ENCODE measurements at regions not wholly inside any gene's neighbourhood (a gene's known extent, or its start where the extent isn't known, plus 50 kb on each side); places are given as distances from the start of the nearest gene placed in this dataset.

GRCh38 chr18:53745224-53745967, 479.1 kb downstream of the MBD2 start:
- Histone ChIP-seq H3K9me3 (ENCODE audit: severe bottlenecking) (no peaks in the 10 kb centered on the region), H3K36me3 (ENCODE audit: low read depth) (no peaks in the 10 kb centered on the region), H3K27ac (ENCODE audit: poor library complexity, severe bottlenecking) (no peak overlapping the region), H3K4me1 (ENCODE audit: insufficient read depth, poor library complexity, severe bottlenecking) (peaks cover 6% of the 10 kb centered on the region), H3K4me3 (ENCODE audit: severe bottlenecking) (no peak overlapping the region), H3K27me3 (ENCODE audit: insufficient read depth, poor library complexity, severe bottlenecking) (no peaks in the 10 kb centered on the region)
- DNase-seq (ENCODE audit: low spot score) (no peak), ATAC-seq (ENCODE audit: low read depth) (peak; percentile 71)
- TF ChIP-seq CTCF (IDR thresholded peaks at IDR 0.05; ENCODE audit: poor library complexity, severe bottlenecking), result no peak

DNA sequence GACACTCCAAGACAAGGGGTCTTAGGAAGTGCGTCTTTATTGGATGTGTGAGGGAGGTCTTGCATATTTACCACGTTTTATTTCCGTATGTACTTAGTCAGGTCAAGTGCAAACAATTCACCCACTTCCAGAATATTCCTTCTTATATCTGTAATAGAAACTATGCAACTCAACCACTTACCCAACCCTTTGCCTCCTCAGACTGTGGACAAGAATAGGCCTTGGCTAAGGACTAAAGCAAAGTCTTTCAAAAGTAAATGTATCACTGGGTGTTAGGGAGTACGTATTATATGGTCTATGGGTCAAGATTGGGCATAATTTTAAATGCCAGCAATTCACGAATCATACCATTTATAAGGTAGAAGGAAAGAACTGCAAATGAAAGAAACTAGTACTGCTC, 484.8 kb downstream of the MBD2 start:
- TF ChIP-seq CTCF (IDR thresholded peaks at IDR 0.05; ENCODE audit: poor library complexity, severe bottlenecking), result no peak
- Histone ChIP-seq H3K36me3 (ENCODE audit: low read depth) (no peaks in the 10 kb centered on the region), H3K9me3 (ENCODE audit: severe bottlenecking) (no peaks in the 10 kb centered on the region), H3K4me1 (ENCODE audit: insufficient read depth, poor library complexity, severe bottlenecking) (no peaks in the 10 kb centered on the region), H3K4me3 (ENCODE audit: severe bottlenecking) (no peak overlapping the region), H3K27me3 (ENCODE audit: insufficient read depth, poor library complexity, severe bottlenecking) (no peaks in the 10 kb centered on the region), H3K27ac (ENCODE audit: poor library complexity, severe bottlenecking) (no peak overlapping the region)
- ATAC-seq (ENCODE audit: low read depth), result no peak
- DNase-seq (ENCODE audit: low spot score), result no peak

DNA sequence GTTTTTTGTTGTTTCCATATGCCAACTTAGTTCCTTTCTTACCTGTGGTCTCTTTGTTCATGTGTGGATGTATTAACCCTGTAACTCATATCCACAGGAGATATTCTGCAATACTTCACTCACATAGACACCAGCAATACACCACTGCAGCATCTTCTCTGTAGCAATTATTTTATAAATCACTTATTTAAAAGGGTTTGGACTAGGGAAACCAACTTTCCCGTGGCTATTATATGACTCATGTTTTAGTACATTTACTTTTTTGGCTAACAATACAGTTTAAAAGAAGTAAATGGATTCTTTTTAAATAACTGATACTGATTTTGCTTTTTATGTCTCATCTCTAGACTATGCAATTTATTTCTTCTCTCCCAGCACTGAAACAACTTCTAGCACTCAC, 488.9 kb downstream of the MBD2 start:
- no peaks in the 10 kb centered on the region for H3K27me3 ChIP-seq (ENCODE audit: insufficient read depth, poor library complexity, severe bottlenecking)
- H3K4me1 ChIP-seq (ENCODE audit: insufficient read depth, poor library complexity, severe bottlenecking), result no peaks in the 10 kb centered on the region
- no peaks in the 10 kb centered on the region for H3K9me3 ChIP-seq (ENCODE audit: severe bottlenecking)
- no peak for TF ChIP-seq CTCF (IDR thresholded peaks at IDR 0.05; ENCODE audit: poor library complexity, severe bottlenecking)
- H3K36me3 ChIP-seq (ENCODE audit: low read depth), result no peaks in the 10 kb centered on the region
- no peak for ATAC-seq (ENCODE audit: low read depth)
- no peak for DNase-seq (ENCODE audit: low spot score)
- H3K4me3 ChIP-seq (ENCODE audit: severe bottlenecking), result no peak overlapping the region
- no peak overlapping the region for H3K27ac ChIP-seq (ENCODE audit: poor library complexity, severe bottlenecking)

GRCh38 chr18:53715243-53715853, 509.1 kb downstream of the MBD2 start:
- H3K27ac ChIP-seq (ENCODE audit: poor library complexity, severe bottlenecking), result no peak overlapping the region
- no peaks in the 10 kb centered on the region for H3K9me3 ChIP-seq (ENCODE audit: severe bottlenecking)
- no peaks in the 10 kb centered on the region for H3K4me1 ChIP-seq (ENCODE audit: insufficient read depth, poor library complexity, severe bottlenecking)
- DNase-seq (ENCODE audit: low spot score) (no peak), ATAC-seq (ENCODE audit: low read depth) (no peak)
- H3K27me3 ChIP-seq (ENCODE audit: insufficient read depth, poor library complexity, severe bottlenecking), result no peaks in the 10 kb centered on the region
- H3K4me3 ChIP-seq (ENCODE audit: severe bottlenecking), result no peak overlapping the region
- TF ChIP-seq CTCF (IDR thresholded peaks at IDR 0.05; ENCODE audit: poor library complexity, severe bottlenecking), result no peak
- H3K36me3 ChIP-seq (ENCODE audit: low read depth), result no peaks in the 10 kb centered on the region

- no peak overlapping the region for H3K4me3 ChIP-seq (ENCODE audit: severe bottlenecking)
- no peak for DNase-seq (ENCODE audit: low spot score)
- H3K27ac ChIP-seq (ENCODE audit: poor library complexity, severe bottlenecking), result no peak overlapping the region
- no peak for ATAC-seq (ENCODE audit: low read depth)
- no peak for TF ChIP-seq CTCF (IDR thresholded peaks at IDR 0.05; ENCODE audit: poor library complexity, severe bottlenecking)
- H3K4me1 ChIP-seq (ENCODE audit: insufficient read depth, poor library complexity, severe bottlenecking), result no peaks in the 10 kb centered on the region
- H3K9me3 ChIP-seq (ENCODE audit: severe bottlenecking), result no peaks in the 10 kb centered on the region
- H3K27me3 ChIP-seq (ENCODE audit: insufficient read depth, poor library complexity, severe bottlenecking), result no peaks in the 10 kb centered on the region
- H3K36me3 ChIP-seq (ENCODE audit: low read depth), result no peaks in the 10 kb centered on the region
Measured at GRCh38 chr18:53710080-53710479, 514.4 kb downstream of the MBD2 start.
